ENCODE measurements at regions not wholly inside any gene's neighbourhood (a gene's known extent, or its start where the extent isn't known, plus 50 kb on each side); places are given as distances from the start of the nearest gene placed in this dataset.
"Not testable (repeated sequence)": the region's sequence is repeated elsewhere in the genome, so short reads cannot be mapped to it uniquely, and the experiment has no call there.

- DNase-seq, result not testable (repeated sequence)
Measured at GRCh38 chr6:76491376-76491775, 418.9 kb upstream of the IMPG1 start.

- DNase-seq, result peak; percentile 2
Measured at GRCh38 chr6:76490456-76490855, 418.0 kb upstream of the IMPG1 start.

- no peak for DNase-seq
Measured at GRCh38 chr6:76481101-76481500, 408.6 kb upstream of the IMPG1 start.

- no peak for DNase-seq
Measured at GRCh38 chr6:76472858-76473257, 400.4 kb upstream of the IMPG1 start.

GRCh38 chr6:76466286-76466685 lies 393.8 kb upstream of the IMPG1 start:
- DNase-seq, result no peak

GRCh38 chr6:76465410-76465809 lies 392.9 kb upstream of the IMPG1 start:
- DNase-seq, result no peak

GRCh38 chr6:76453270-76453669 lies 380.8 kb upstream of the IMPG1 start:
- DNase-seq, result no peak

- DNase-seq, result no peak
Measured at GRCh38 chr6:76451926-76452709, 379.7 kb upstream of the IMPG1 start.

GRCh38 chr6:76448109-76448508 lies 375.6 kb upstream of the IMPG1 start:
- DNase-seq, result no peak

- DNase-seq, result peak; percentile 29
Measured at GRCh38 chr6:76441875-76442274, 369.4 kb upstream of the IMPG1 start.

- no peak for DNase-seq
Measured at GRCh38 chr6:76439811-76440210, 367.3 kb upstream of the IMPG1 start.

GRCh38 chr6:76438768-76439167 lies 366.3 kb upstream of the IMPG1 start:
- no peak for DNase-seq

GRCh38 chr6:76435174-76435573 lies 362.7 kb upstream of the IMPG1 start:
- no peak for DNase-seq

GRCh38 chr6:76422511-76423213 lies 350.2 kb upstream of the IMPG1 start:
- DNase-seq, result no peak

GRCh38 chr6:76420094-76420493 lies 347.6 kb upstream of the IMPG1 start:
- no peak for DNase-seq

GRCh38 chr6:76418560-76419223 lies 346.2 kb upstream of the IMPG1 start:
- DNase-seq, result no peak

GRCh38 chr6:76416821-76417605 lies 344.6 kb upstream of the IMPG1 start:
- DNase-seq, result no peak

- DNase-seq, result no peak
Measured at GRCh38 chr6:76403064-76403463, 330.6 kb upstream of the IMPG1 start.

- no peak for DNase-seq
Measured at GRCh38 chr6:76397966-76398365, 325.5 kb upstream of the IMPG1 start.

GRCh38 chr6:76382201-76382600 lies 309.7 kb upstream of the IMPG1 start:
- no peak for DNase-seq

- DNase-seq, result no peak
Measured at GRCh38 chr6:76381612-76382011, 309.1 kb upstream of the IMPG1 start.

- no peak for DNase-seq
Measured at GRCh38 chr6:76351275-76351674, 278.8 kb upstream of the IMPG1 start.

GRCh38 chr6:76347539-76347938 lies 275.1 kb upstream of the IMPG1 start:
- DNase-seq, result peak; percentile 3

Measured in eye (tissue), 1 donor.